C4-2B (cell line): ENCODE measurements at regions not wholly inside any gene's neighbourhood (a gene's known extent, or its start where the extent isn't known, plus 50 kb on each side); places are given as distances from the start of the nearest gene placed in this dataset.

ENCODE experiments used
- ZFX ChIP-seq: fragments of 450-650 bp; IDR thresholded peaks from 2 replicates; pipeline ENCODE4 v1.6.1; 2017
- TF ChIP-seq, protein P1 (sequence below): fragments of 450-650 bp; conservative IDR thresholded peaks from 2 replicates; pipeline ENCODE4 v1.5.1; 2017; ENCODE audit warnings: mild to moderate bottlenecking

DNA sequence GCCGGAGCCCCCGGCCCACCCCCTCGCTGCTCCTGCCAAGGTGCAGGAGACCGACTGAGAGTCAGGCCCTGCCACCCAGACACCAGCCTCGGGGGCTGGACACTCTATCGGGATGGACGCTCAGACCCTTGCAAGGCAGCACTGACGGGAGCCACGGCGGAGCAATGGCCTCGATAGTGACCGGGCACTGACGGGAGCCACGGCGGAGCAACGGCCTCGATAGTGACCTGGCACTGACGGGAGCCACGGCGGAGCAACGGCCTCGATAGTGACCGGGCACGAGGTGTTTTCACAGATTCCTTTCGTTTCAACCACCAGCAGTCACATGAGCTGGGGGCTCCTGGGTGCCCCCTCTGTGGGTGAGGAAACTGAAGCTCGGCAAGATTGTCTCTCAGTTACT lies 123.6 kb upstream of the PPP1R26 start:
- TF ChIP-seq, protein P1, sequence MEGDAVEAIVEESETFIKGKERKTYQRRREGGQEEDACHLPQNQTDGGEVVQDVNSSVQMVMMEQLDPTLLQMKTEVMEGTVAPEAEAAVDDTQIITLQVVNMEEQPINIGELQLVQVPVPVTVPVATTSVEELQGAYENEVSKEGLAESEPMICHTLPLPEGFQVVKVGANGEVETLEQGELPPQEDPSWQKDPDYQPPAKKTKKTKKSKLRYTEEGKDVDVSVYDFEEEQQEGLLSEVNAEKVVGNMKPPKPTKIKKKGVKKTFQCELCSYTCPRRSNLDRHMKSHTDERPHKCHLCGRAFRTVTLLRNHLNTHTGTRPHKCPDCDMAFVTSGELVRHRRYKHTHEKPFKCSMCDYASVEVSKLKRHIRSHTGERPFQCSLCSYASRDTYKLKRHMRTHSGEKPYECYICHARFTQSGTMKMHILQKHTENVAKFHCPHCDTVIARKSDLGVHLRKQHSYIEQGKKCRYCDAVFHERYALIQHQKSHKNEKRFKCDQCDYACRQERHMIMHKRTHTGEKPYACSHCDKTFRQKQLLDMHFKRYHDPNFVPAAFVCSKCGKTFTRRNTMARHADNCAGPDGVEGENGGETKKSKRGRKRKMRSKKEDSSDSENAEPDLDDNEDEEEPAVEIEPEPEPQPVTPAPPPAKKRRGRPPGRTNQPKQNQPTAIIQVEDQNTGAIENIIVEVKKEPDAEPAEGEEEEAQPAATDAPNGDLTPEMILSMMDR: no peak
- no peak for TF ChIP-seq ZFX
